Esophagus muscularis mucosa (tissue), 4 donors: ENCODE measurements at regions not wholly inside any gene's neighbourhood (a gene's known extent, or its start where the extent isn't known, plus 50 kb on each side); places are given as distances from the start of the nearest gene placed in this dataset.

Experiments
- DNase-seq: peaks from one replicate; pipeline ENCODE4 v3.0.0-alpha.2; 2017; ENCODE audit errors: extremely low spot score
- H3K27ac ChIP-seq, 4 donors: fragments of 200-600 bp; sonication (generic); replicated peaks in 1 of 4; 1 replicate in 3 of 4; 2 replicates in 1 of 4; pipeline ENCODE4 v1.5.1; 2016 to 2019; ENCODE audit warnings: mild to moderate bottlenecking in 1 of 4
- H3K27me3 ChIP-seq, 4 donors: fragments of 200-600 bp; sonication (generic); one replicate each; pipeline versions ENCODE4 v1.5.1 to v1.6.0; 2016 to 2019
- H3K36me3 ChIP-seq, 4 donors: fragments of 200-600 bp; sonication (generic); one replicate each; pipeline ENCODE4 v1.5.1; 2016 to 2019
- H3K4me1 ChIP-seq, 4 donors: fragments of 200-600 bp; sonication (generic); one replicate each; pipeline ENCODE4 v1.5.1; 2016 to 2019
- H3K4me3 ChIP-seq, 4 donors: fragments of 200-600 bp; sonication (generic); 1 replicate in 2 of 4; 2 replicates in 2 of 4; pipeline ENCODE4 v1.5.1; 2016 to 2019; ENCODE audit warnings: mild to moderate bottlenecking in 4 of 4, moderate library complexity in 1 of 4
- H3K9me3 ChIP-seq, 4 donors: fragments of 200-600 bp; sonication (generic); 1 replicate in 3 of 4; 2 replicates in 1 of 4; pipeline ENCODE4 v1.5.1; 2016 to 2019
- EP300 ChIP-seq: sonication (generic); formaldehyde crosslinking; IDR thresholded peaks from one replicate; pipeline ENCODE4 v1.6.1; 2017; ENCODE audit warnings: antibody characterized with exemption
- POLR2A ChIP-seq: fragments of 450-650 bp; IDR thresholded peaks from one replicate; pipeline ENCODE4 v1.6.1; 2017; ENCODE audit warnings: antibody characterized with exemption, moderate library complexity, mild to moderate bottlenecking, low read depth
- POLR2AphosphoS5 ChIP-seq, 2 donors: sonication (generic); formaldehyde crosslinking; IDR thresholded peaks; one replicate each; pipeline ENCODE4 v1.6.1; 2017; ENCODE audit warnings: antibody characterized with exemption in 2 of 2
- WGBS: methylation state at CpG from one replicate; pipeline ENCODE4 v1.1.5; 2018; 5-methylcytosine and 5-hydroxymethylcytosine counted together
- intact Hi-C: fragments of 100-400 bp; cut with DNase I; formaldehyde crosslinking; loops from one replicate; pipeline ENCODE4 v1.15.1; 2023
- TF ChIP-seq, protein P1 (sequence below), 3 experiments: fragments of 200-600 bp in 2 of 3; fragments of 450-650 bp in 1 of 3; sonication (generic) in 2 of 3; IDR thresholded peaks; one replicate each; pipeline ENCODE4 v1.5.1; 2017 to 2019; ENCODE audit warnings: antibody characterized with exemption in 3 of 3, mild to moderate bottlenecking in 2 of 3, moderate library complexity in 1 of 3

DNA sequence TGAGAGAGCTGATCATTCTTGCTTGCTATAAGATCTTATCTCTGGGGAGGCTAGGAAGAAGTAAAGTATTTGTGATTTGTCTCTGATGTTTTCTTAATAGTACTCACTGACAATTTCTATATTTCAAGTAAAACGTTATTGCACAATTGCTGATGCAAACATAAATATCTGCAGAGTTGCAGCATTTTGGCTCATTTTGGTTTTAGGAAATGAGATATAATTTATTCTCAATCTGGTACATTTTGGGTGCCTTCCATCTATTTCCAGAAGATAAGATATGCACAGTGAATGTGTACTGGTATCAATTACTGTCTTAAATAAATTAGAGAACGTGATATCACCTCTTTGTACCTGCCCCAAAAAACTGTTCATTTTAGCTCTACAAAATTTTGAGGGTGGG is 1431.5 kb downstream of the BRINP3 start:
- Histone ChIP-seq H3K4me3 (no peak overlapping the region), H3K27me3 (no peaks in the 10 kb centered on the region), H3K36me3 (no peaks in the 10 kb centered on the region), H3K27ac (no peak overlapping the region), H3K9me3 (no peaks in the 10 kb centered on the region), H3K4me1 (no peaks in the 10 kb centered on the region)
- no peak for DNase-seq
- TF ChIP-seq POLR2AphosphoS5 (IDR thresholded peaks at IDR 0.05) = no peak
- no peak for TF ChIP-seq POLR2A
- TF ChIP-seq, protein P1, sequence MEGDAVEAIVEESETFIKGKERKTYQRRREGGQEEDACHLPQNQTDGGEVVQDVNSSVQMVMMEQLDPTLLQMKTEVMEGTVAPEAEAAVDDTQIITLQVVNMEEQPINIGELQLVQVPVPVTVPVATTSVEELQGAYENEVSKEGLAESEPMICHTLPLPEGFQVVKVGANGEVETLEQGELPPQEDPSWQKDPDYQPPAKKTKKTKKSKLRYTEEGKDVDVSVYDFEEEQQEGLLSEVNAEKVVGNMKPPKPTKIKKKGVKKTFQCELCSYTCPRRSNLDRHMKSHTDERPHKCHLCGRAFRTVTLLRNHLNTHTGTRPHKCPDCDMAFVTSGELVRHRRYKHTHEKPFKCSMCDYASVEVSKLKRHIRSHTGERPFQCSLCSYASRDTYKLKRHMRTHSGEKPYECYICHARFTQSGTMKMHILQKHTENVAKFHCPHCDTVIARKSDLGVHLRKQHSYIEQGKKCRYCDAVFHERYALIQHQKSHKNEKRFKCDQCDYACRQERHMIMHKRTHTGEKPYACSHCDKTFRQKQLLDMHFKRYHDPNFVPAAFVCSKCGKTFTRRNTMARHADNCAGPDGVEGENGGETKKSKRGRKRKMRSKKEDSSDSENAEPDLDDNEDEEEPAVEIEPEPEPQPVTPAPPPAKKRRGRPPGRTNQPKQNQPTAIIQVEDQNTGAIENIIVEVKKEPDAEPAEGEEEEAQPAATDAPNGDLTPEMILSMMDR (IDR thresholded peaks at IDR 0.05) = no peak
- TF ChIP-seq EP300 = no peak
- intact Hi-C loops = no loop called here
- WGBS = 37% methylated on average over 2 of the region's 2 CpGs

DNA sequence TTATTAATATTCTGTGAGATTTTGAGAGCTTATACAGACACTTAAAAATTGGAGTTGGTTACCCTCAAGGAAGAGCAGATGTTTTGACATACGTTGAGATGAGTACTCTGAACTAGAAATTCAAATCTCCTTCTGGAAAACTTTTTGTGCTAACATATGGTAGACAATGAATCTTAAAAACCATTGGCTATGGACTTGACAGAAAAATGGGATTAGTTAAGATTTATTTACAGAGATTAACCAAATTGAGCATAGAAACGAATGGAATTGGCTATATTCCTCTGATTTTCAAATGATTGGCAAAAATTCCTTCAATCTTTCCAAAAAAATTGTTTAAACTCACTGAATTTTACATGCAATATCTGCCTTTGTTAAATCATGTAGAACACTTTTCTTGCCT is 1392.9 kb downstream of the BRINP3 start:
- H3K36me3 ChIP-seq = no peaks in the 10 kb centered on the region
- WGBS = 48% methylated on average over 2 of the region's 2 CpGs
- H3K4me1 ChIP-seq = no peaks in the 10 kb centered on the region
- TF ChIP-seq, protein P1 (IDR thresholded peaks at IDR 0.05) = no peak
- TF ChIP-seq POLR2AphosphoS5 (IDR thresholded peaks at IDR 0.05) = no peak
- TF ChIP-seq EP300 = no peak
- TF ChIP-seq POLR2A = no peak
- no peak for DNase-seq
- no peaks in the 10 kb centered on the region for H3K9me3 ChIP-seq
- intact Hi-C loops = no loop called here
- H3K4me3 ChIP-seq = no peak overlapping the region
- no peak overlapping the region for H3K27ac ChIP-seq
- H3K27me3 ChIP-seq = no peaks in the 10 kb centered on the region

DNA sequence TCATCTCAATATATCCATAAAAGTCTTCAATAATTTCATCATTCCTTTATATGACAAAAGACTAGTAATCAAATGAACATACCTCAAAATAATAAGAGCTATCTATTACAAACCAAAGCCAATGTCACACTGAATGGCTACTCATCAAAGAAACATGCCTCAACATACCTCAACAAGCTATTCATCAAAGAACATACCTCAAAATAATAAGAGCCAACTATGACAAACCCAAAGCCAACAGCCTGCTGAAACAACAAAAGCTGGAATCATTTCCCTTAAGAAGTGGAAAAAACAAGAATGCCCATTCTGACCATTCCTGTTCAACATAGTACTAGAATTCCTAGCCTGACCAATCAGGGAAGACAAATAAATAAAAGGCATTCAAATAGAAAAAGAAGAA is 1373.7 kb downstream of the BRINP3 start:
- DNase-seq = no peak
- Histone ChIP-seq H3K36me3 (no peaks in the 10 kb centered on the region), H3K9me3 (peaks cover 0 to 7% (median 4%) of the 10 kb centered on the region in 4 donors), H3K4me1 (no peaks in the 10 kb centered on the region), H3K27me3 (no peaks in the 10 kb centered on the region), H3K27ac (no peak overlapping the region), H3K4me3 (no peak overlapping the region)
- TF ChIP-seq POLR2AphosphoS5 (IDR thresholded peaks at IDR 0.05) (no peak), POLR2A (no peak), EP300 (no peak)
- TF ChIP-seq, protein P1 (IDR thresholded peaks at IDR 0.05) = no peak
- intact Hi-C loops = no loop called here

DNA sequence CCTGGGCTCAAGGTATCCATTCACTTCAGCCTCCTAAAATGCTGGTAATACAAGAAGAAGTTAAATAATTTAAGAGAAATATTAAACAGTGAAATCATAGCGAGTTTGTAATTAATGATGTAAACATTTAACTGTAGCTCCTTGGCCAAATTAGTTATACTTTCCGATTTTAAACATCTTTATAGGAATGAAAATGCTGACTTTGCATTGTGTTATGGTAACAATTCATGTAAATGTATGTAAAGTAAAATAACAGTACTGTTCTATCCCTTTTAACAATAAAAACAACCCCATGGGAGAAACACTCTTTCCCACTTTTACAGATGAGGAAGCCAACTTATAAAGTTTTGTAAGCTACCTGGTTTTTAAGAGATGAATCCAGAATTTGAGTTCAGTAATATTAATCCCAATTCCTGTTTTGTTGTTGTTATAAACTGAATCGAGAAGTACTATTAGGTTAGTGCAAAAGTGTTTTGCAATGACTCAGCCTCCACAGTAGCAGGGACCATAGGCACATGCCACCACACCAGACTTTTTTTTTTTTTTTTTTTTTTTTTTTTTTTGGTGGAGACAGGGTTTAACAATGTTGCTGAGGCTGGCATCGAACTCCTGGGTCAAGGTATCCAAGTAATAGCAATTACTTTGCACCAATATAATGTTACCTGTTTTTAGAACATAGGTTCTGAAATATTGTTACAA is 1360.4 kb downstream of the BRINP3 start:
- WGBS = 87% methylated on average over 4 of the region's 4 CpGs
- H3K4me3 ChIP-seq = no peak overlapping the region
- no peaks in the 10 kb centered on the region for H3K36me3 ChIP-seq
- TF ChIP-seq EP300 (no peak), POLR2A (no peak), POLR2AphosphoS5 (IDR thresholded peaks at IDR 0.05) (no peak)
- TF ChIP-seq, protein P1 (IDR thresholded peaks at IDR 0.05) = no peak
- intact Hi-C loops = no loop called here
- no peak for DNase-seq
- H3K27me3 ChIP-seq = no peaks in the 10 kb centered on the region
- no peaks in the 10 kb centered on the region for H3K4me1 ChIP-seq
- no peak overlapping the region for H3K27ac ChIP-seq
- H3K9me3 ChIP-seq = no peaks in the 10 kb centered on the region

DNA sequence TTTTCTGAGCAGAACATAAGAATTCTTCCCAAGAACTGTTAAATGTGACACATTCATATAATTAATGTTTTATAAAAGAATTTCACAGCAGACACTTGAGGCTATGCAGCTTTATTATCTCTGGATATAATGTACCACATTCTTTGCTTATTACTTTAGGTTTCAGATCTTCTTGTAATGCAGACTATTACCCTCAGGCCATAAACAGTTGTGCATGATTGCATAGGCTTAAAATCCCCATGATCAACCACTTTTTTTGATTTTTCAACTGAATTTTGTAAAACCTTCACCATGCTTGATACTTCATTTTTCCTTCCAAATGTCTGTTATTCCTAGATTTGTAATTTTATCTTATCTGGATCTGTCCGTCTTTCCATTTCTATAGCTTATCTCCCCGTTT is 1355.7 kb downstream of the BRINP3 start:
- Histone ChIP-seq H3K27me3 (no peaks in the 10 kb centered on the region), H3K27ac (no peak overlapping the region), H3K4me3 (no peak overlapping the region), H3K36me3 (no peaks in the 10 kb centered on the region), H3K9me3 (no peaks in the 10 kb centered on the region), H3K4me1 (no peaks in the 10 kb centered on the region)
- WGBS = 69% methylated on average over 2 of the region's 2 CpGs
- no peak for DNase-seq
- no peak for TF ChIP-seq POLR2A
- TF ChIP-seq EP300 = no peak
- intact Hi-C loops = no loop called here
